ENCODE measurements at regions not wholly inside any gene's neighbourhood (a gene's known extent, or its start where the extent isn't known, plus 50 kb on each side); places are given as distances from the start of the nearest gene placed in this dataset.
A peak's percentile ranks its signal among the peaks of the same experiment; 100 is the strongest.
"Not testable (repeated sequence)": the region's sequence is repeated elsewhere in the genome, so short reads cannot be mapped to it uniquely, and the experiment has no call there.

DNA sequence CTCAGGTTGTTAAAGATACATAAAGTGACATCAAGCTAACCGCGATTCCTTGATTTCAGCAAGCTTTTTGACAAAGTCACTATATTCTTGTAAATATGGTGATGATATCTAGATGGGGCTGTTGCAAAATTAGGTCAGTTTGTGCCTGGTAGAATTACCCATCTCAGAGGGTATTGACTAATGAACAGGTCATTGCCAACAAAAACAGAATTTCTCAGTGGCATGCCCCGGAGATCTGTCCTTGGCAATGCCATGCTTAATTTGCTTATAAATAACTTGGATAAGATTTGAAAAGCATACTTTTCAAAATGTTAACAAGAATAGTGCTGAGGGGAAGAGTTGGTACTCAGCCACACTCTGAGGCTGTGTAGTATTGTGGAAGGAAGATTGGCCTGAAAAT lies 783.3 kb upstream of the SEMA6A start:
- Mint-ChIP-seq H3K36me3 (ENCODE audit: low read depth) (no peaks in the 10 kb centered on the region), H3K27me3 (ENCODE audit: low read depth) (no peaks in the 10 kb centered on the region), H3K9me3 (ENCODE audit: low read depth) (peaks cover 2% of the 10 kb centered on the region), H3K4me1 (ENCODE audit: low read depth) (no peaks in the 10 kb centered on the region), H3K27ac (ENCODE audit: unreplicated experiment) (no peak overlapping the region), H3K4me3 (ENCODE audit: unreplicated experiment) (no peak overlapping the region)
- TF ChIP-seq, protein P1, sequence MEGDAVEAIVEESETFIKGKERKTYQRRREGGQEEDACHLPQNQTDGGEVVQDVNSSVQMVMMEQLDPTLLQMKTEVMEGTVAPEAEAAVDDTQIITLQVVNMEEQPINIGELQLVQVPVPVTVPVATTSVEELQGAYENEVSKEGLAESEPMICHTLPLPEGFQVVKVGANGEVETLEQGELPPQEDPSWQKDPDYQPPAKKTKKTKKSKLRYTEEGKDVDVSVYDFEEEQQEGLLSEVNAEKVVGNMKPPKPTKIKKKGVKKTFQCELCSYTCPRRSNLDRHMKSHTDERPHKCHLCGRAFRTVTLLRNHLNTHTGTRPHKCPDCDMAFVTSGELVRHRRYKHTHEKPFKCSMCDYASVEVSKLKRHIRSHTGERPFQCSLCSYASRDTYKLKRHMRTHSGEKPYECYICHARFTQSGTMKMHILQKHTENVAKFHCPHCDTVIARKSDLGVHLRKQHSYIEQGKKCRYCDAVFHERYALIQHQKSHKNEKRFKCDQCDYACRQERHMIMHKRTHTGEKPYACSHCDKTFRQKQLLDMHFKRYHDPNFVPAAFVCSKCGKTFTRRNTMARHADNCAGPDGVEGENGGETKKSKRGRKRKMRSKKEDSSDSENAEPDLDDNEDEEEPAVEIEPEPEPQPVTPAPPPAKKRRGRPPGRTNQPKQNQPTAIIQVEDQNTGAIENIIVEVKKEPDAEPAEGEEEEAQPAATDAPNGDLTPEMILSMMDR (IDR thresholded peaks at IDR 0.05), result peak; percentile 16
- no peak for DNase-seq (ENCODE audit: low spot score)

GRCh38 chr5:117347280-117347679 lies 772.7 kb upstream of the SEMA6A start:
- DNase-seq (ENCODE audit: low spot score), result no peak
- Mint-ChIP-seq H3K4me3 (ENCODE audit: unreplicated experiment) (no peak overlapping the region), H3K27ac (ENCODE audit: unreplicated experiment) (no peak overlapping the region), H3K36me3 (ENCODE audit: low read depth) (no peaks in the 10 kb centered on the region), H3K9me3 (ENCODE audit: low read depth) (peaks cover 4% of the 10 kb centered on the region), H3K4me1 (ENCODE audit: low read depth) (no peaks in the 10 kb centered on the region), H3K27me3 (ENCODE audit: low read depth) (no peaks in the 10 kb centered on the region)
- TF ChIP-seq, protein P1 (IDR thresholded peaks at IDR 0.05), result no peak

DNA sequence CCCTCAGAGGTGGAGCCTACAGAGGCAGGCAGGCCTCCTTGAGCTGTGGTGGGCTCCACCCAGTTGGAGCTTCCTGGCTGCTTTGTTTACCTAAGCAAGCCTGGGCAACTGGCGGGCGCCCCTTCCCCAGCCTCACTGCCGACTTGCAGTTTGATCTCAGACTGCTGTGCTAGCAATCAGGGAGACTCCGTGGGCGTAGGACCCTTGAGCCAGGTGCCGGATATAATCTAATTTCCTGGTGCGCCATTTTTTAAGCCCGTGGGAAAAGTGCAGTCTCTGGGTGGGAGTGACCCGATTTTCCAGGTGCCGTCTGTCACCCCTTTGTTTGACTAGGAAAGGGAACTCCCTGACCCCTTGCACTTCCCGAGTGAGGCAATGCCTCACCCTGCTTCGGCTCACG lies 769.1 kb upstream of the SEMA6A start:
- H3K9me3 Mint-ChIP-seq (ENCODE audit: low read depth); H3K27me3 Mint-ChIP-seq (ENCODE audit: low read depth); DNase-seq (ENCODE audit: low spot score); H3K36me3 Mint-ChIP-seq (ENCODE audit: low read depth); H3K4me1 Mint-ChIP-seq (ENCODE audit: low read depth); H3K27ac Mint-ChIP-seq (ENCODE audit: unreplicated experiment): not testable (repeated sequence)
- peak overlapping the region; percentile 49 for H3K4me3 Mint-ChIP-seq (ENCODE audit: unreplicated experiment)

DNA sequence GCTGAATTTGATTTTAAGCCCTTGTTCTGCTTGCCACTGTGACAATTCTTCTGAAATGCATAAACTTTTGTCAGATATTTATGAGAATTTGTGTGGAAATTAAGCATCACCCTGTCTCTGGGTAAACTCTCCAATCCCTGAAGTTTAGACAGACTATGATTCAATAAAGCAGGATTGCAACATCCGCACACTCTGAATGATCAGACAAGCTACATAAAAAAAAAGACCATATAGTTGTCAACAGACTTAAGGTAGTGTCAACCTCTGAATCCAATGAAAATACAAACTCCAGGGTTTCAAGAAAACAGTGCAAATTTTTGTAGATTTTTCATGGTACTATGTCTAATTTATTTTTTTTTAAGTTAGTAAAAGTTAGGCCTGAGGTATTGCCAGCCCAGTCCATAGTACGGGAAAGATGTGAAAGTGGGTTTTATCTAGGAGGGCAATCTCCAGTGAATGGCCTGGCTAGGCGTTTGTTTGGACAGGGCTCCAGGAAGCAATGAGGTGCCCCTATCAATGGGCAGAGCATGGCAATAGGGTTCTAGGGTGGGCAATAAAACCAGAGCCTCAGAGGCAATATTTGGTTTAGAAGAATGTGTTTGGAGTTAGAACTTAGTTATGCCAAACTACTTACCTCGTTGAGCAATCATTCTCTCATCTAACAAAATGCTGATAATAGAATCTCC lies 762.6 kb upstream of the SEMA6A start:
- no peaks in the 10 kb centered on the region for H3K9me3 Mint-ChIP-seq (ENCODE audit: low read depth)
- no peaks in the 10 kb centered on the region for H3K27me3 Mint-ChIP-seq (ENCODE audit: low read depth)
- TF ChIP-seq, protein P1 (IDR thresholded peaks at IDR 0.05), result no peak
- no peaks in the 10 kb centered on the region for H3K4me1 Mint-ChIP-seq (ENCODE audit: low read depth)
- H3K4me3 Mint-ChIP-seq (ENCODE audit: unreplicated experiment), result no peak overlapping the region
- no peak for DNase-seq (ENCODE audit: low spot score)
- H3K27ac Mint-ChIP-seq (ENCODE audit: unreplicated experiment), result no peak overlapping the region
- no peaks in the 10 kb centered on the region for H3K36me3 Mint-ChIP-seq (ENCODE audit: low read depth)

DNA sequence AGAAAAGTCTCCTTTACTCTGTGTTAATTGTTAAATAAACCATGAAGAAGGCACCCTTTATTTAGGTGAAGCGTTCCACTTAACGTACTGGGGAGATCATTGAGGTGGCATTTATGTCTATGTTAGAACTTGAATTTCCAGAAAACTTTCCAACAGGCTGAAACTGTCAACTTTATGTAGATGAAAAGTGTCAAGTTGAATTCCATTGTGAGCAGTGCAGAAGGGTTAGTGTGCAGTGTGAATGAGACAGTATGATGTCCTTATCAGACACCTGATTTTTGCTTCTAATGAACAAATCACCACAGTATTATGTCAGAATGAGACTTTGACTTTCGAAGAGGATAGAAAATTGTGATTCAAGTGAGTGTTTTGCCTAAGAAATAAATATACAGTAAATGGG lies 761.6 kb upstream of the SEMA6A start:
- TF ChIP-seq, protein P1 (IDR thresholded peaks at IDR 0.05), result no peak
- no peak for DNase-seq (ENCODE audit: low spot score)
- H3K27me3 Mint-ChIP-seq (ENCODE audit: low read depth), result no peaks in the 10 kb centered on the region
- no peak overlapping the region for H3K27ac Mint-ChIP-seq (ENCODE audit: unreplicated experiment)
- H3K9me3 Mint-ChIP-seq (ENCODE audit: low read depth), result no peaks in the 10 kb centered on the region
- H3K4me3 Mint-ChIP-seq (ENCODE audit: unreplicated experiment), result no peak overlapping the region
- no peaks in the 10 kb centered on the region for H3K36me3 Mint-ChIP-seq (ENCODE audit: low read depth)
- H3K4me1 Mint-ChIP-seq (ENCODE audit: low read depth), result no peaks in the 10 kb centered on the region

DNA sequence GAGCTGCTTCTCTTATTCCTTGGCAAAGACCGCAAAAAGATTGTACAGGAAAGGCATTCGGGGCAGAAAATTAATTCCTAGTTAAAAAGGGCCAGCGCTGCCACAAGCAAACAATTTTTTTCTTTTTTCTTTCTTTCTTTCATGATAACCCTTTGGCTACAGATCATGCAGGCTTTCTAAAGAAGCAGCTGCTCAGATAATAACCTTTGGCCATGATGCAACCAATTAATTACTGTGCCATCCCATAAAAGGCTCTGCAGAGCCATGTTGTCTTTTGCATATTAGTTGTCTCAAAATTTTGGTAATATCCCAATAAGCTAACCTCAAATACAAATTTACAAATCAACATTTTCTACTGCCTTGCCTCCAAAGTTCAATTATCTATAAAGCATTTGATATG lies 758.4 kb upstream of the SEMA6A start:
- Mint-ChIP-seq H3K27me3 (ENCODE audit: low read depth) (no peaks in the 10 kb centered on the region), H3K4me1 (ENCODE audit: low read depth) (no peaks in the 10 kb centered on the region), H3K27ac (ENCODE audit: unreplicated experiment) (no peak overlapping the region), H3K9me3 (ENCODE audit: low read depth) (no peaks in the 10 kb centered on the region), H3K36me3 (ENCODE audit: low read depth) (no peaks in the 10 kb centered on the region), H3K4me3 (ENCODE audit: unreplicated experiment) (no peak overlapping the region)
- DNase-seq (ENCODE audit: low spot score), result no peak
- TF ChIP-seq, protein P1 (IDR thresholded peaks at IDR 0.05), result no peak
